ENCODE measurements at regions not wholly inside any gene's neighbourhood (a gene's known extent, or its start where the extent isn't known, plus 50 kb on each side); places are given as distances from the start of the nearest gene placed in this dataset.
"Not testable (repeated sequence)": the region's sequence is repeated elsewhere in the genome, so short reads cannot be mapped to it uniquely, and the experiment has no call there.

- Histone ChIP-seq H3K4me3 (no peak overlapping the region), H3K36me3 (ENCODE audit: insufficient read depth, low read length) (no peaks in the 10 kb centered on the region), H3K9me3 (ENCODE audit: low read depth, low read length) (no peaks in the 10 kb centered on the region), H3K27ac (no peak overlapping the region), H3K9ac (ENCODE audit: insufficient read length) (no peak overlapping the region)
- DNase-seq (ENCODE audit: low read depth, low spot score), result no peak
- no peak for TF ChIP-seq FOXP2 (optimal IDR thresholded peaks at IDR 0.05; ENCODE audit: control extremely low read depth, extremely low read length, insufficient read depth)
- TF ChIP-seq POLR2AphosphoS5 (IDR thresholded peaks at IDR 0.05; ENCODE audit: borderline replicate concordance, low read depth, low read length), result no peak
- no peak for TF ChIP-seq EZH2 (IDR thresholded peaks at IDR 0.05)
These were observed 155.9 kb upstream of the TBL1XR1 start for GRCh38 chr3:177353140-177353539.

DNA sequence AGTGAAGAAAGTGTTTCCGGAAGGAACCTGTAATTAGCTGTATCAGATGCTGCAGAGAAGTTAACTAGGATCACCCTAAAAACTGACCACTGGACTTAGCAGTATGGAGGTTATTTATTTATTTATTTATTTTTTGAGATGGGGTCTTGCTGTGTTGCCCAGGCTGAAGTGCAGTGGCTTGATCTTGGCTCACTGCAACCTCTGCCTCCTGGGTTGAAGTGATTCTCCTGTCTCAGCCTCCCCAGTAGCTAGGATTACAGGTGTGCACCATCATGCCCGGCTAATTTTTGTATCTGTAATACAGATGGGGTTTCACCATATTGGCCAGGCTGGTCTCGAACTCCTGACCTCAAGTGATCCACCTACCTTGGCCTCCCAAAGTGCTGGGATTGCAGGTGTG is 156.6 kb upstream of the TBL1XR1 start:
- not testable (repeated sequence) for H3K27ac ChIP-seq; DNase-seq (ENCODE audit: low read depth, low spot score); H3K4me3 ChIP-seq; H3K9me3 ChIP-seq (ENCODE audit: low read depth, low read length); H3K9ac ChIP-seq (ENCODE audit: insufficient read length); H3K36me3 ChIP-seq (ENCODE audit: insufficient read depth, low read length)

- Histone ChIP-seq H3K36me3 (ENCODE audit: insufficient read depth, low read length) (no peaks in the 10 kb centered on the region), H3K27ac (no peak overlapping the region), H3K9ac (ENCODE audit: insufficient read length) (no peak overlapping the region), H3K9me3 (ENCODE audit: low read depth, low read length) (no peaks in the 10 kb centered on the region), H3K4me3 (no peak overlapping the region)
- DNase-seq (ENCODE audit: low read depth, low spot score), result no peak
- TF ChIP-seq EZH2 (IDR thresholded peaks at IDR 0.05), result no peak
- TF ChIP-seq POLR2AphosphoS5 (IDR thresholded peaks at IDR 0.05; ENCODE audit: borderline replicate concordance, low read depth, low read length), result no peak
- TF ChIP-seq FOXP2 (optimal IDR thresholded peaks at IDR 0.05; ENCODE audit: control extremely low read depth, extremely low read length, insufficient read depth), result no peak
These were observed 157.2 kb upstream of the TBL1XR1 start for GRCh38 chr3:177354466-177354865.

GRCh38 chr3:177356113-177356512 is 158.8 kb upstream of the TBL1XR1 start:
- no peak overlapping the region for H3K27ac ChIP-seq
- H3K4me3 ChIP-seq, result no peak overlapping the region
- no peaks in the 10 kb centered on the region for H3K36me3 ChIP-seq (ENCODE audit: insufficient read depth, low read length)
- no peak for DNase-seq (ENCODE audit: low read depth, low spot score)
- H3K9ac ChIP-seq (ENCODE audit: insufficient read length), result no peak overlapping the region
- no peaks in the 10 kb centered on the region for H3K9me3 ChIP-seq (ENCODE audit: low read depth, low read length)
- TF ChIP-seq EZH2 (IDR thresholded peaks at IDR 0.05), result no peak
- TF ChIP-seq FOXP2 (optimal IDR thresholded peaks at IDR 0.05; ENCODE audit: control extremely low read depth, extremely low read length, insufficient read depth), result no peak
- no peak for TF ChIP-seq POLR2AphosphoS5 (IDR thresholded peaks at IDR 0.05; ENCODE audit: borderline replicate concordance, low read depth, low read length)

GRCh38 chr3:177356952-177357351 is 159.7 kb upstream of the TBL1XR1 start:
- Histone ChIP-seq H3K27ac (peak overlapping the region; percentile 76), H3K4me3 (no peak overlapping the region)

GRCh38 chr3:177357352-177358090 is 160.2 kb upstream of the TBL1XR1 start:
- Histone ChIP-seq H3K9me3 (ENCODE audit: low read depth, low read length) (no peaks in the 10 kb centered on the region), H3K27ac (peak overlapping the region; percentile 76), H3K36me3 (ENCODE audit: insufficient read depth, low read length) (no peaks in the 10 kb centered on the region), H3K9ac (ENCODE audit: insufficient read length) (no peak overlapping the region), H3K4me3 (peak overlapping the region; percentile 0)
- TF ChIP-seq POLR2AphosphoS5 (IDR thresholded peaks at IDR 0.05; ENCODE audit: borderline replicate concordance, low read depth, low read length) (no peak), FOXP2 (optimal IDR thresholded peaks at IDR 0.05; ENCODE audit: control extremely low read depth, extremely low read length, insufficient read depth) (no peak), EZH2 (IDR thresholded peaks at IDR 0.05) (no peak)
- no peak for DNase-seq (ENCODE audit: low read depth, low spot score)

More at GRCh38 chr3:177356952-177357351, 159.7 kb upstream of the TBL1XR1 start:
- Histone ChIP-seq H3K9me3 (ENCODE audit: low read depth, low read length) (no peaks in the 10 kb centered on the region), H3K9ac (ENCODE audit: insufficient read length) (no peak overlapping the region), H3K36me3 (ENCODE audit: insufficient read depth, low read length) (no peaks in the 10 kb centered on the region)
- no peak for TF ChIP-seq POLR2AphosphoS5 (IDR thresholded peaks at IDR 0.05; ENCODE audit: borderline replicate concordance, low read depth, low read length)
- TF ChIP-seq EZH2 (IDR thresholded peaks at IDR 0.05), result no peak
- no peak for TF ChIP-seq FOXP2 (optimal IDR thresholded peaks at IDR 0.05; ENCODE audit: control extremely low read depth, extremely low read length, insufficient read depth)
- DNase-seq (ENCODE audit: low read depth, low spot score), result no peak

GRCh38 chr3:177358091-177358976 is 161.1 kb upstream of the TBL1XR1 start:
- peak overlapping the region; percentile 97 for H3K27ac ChIP-seq
- TF ChIP-seq POLR2AphosphoS5 (IDR thresholded peaks at IDR 0.05; ENCODE audit: borderline replicate concordance, low read depth, low read length) (no peak), FOXP2 (optimal IDR thresholded peaks at IDR 0.05; ENCODE audit: control extremely low read depth, extremely low read length, insufficient read depth) (no peak), EZH2 (IDR thresholded peaks at IDR 0.05) (no peak)
- DNase-seq (ENCODE audit: low read depth, low spot score), result no peak
- H3K4me3 ChIP-seq, result no peak overlapping the region; the same call in 1 of the 2 replicates
- H3K9ac ChIP-seq (ENCODE audit: insufficient read length), result no peak overlapping the region
- no peaks in the 10 kb centered on the region for H3K9me3 ChIP-seq (ENCODE audit: low read depth, low read length)
- no peaks in the 10 kb centered on the region for H3K36me3 ChIP-seq (ENCODE audit: insufficient read depth, low read length)

DNA sequence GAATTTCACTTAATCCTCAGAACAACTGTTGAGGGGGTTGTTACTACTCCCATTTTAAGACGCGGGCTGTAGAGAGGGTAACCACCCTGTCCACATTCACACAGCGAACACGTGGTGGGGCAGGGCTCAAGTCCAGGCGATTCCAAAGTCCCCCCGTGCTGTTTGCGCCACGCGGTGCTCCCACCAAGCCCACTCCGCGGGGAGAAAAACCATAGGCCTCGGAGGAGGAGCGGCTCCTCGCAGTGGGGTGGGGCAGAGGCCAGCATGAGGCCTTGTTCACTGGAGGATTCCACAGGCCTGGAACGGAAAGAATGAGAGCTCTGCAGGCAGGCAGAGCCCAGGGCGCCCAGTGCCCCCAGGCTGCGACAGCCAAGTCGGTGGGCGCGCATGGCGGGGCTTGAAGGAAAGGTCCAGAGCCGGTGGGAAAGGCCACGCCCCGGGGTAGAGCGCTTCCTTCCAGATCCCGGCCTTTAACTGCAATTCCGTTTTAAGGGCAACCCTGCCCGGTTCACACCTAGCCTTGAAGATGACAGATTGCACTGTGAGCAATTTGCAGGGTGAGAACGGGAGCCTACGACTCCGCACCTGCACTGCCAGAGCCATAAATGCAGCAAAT is 161.8 kb upstream of the TBL1XR1 start:
- H3K36me3 ChIP-seq (ENCODE audit: insufficient read depth, low read length), result no peaks in the 10 kb centered on the region
- TF ChIP-seq POLR2AphosphoS5 (IDR thresholded peaks at IDR 0.05; ENCODE audit: borderline replicate concordance, low read depth, low read length) (no peak), EZH2 (IDR thresholded peaks at IDR 0.05) (no peak), FOXP2 (optimal IDR thresholded peaks at IDR 0.05; ENCODE audit: control extremely low read depth, extremely low read length, insufficient read depth) (no peak)
- H3K27ac ChIP-seq, result peak overlapping the region; percentile 97; the same call in 1 of the 2 replicates
- no peaks in the 10 kb centered on the region for H3K9me3 ChIP-seq (ENCODE audit: low read depth, low read length)
- H3K4me3 ChIP-seq, result peak overlapping the region; percentile 90
- DNase-seq (ENCODE audit: low read depth, low spot score), result no peak
- peak overlapping the region; percentile 76 for H3K9ac ChIP-seq (ENCODE audit: insufficient read length)

Data from SK-N-MC (cell line).